Right atrium auricular region (tissue), 2 donors: ENCODE measurements at regions not wholly inside any gene's neighbourhood (a gene's known extent, or its start where the extent isn't known, plus 50 kb on each side); places are given as distances from the start of the nearest gene placed in this dataset.

ENCODE experiments used
- DNase-seq: peaks from one replicate; pipeline ENCODE4 v3.0.0-alpha.2; 2019; ENCODE audit warnings: low spot score
- H3K27ac ChIP-seq, 2 donors: fragments of 200-600 bp; sonication (generic); 1 replicate in 1 of 2; 2 replicates in 1 of 2; pipeline ENCODE4 v1.5.1; 2016 to 2019
- H3K27me3 ChIP-seq, 2 donors: fragments of 200-600 bp; sonication (generic); one replicate each; pipeline versions ENCODE4 v1.5.1 to v1.6.0; 2017 to 2019
- H3K36me3 ChIP-seq: fragments of 200-600 bp; sonication (generic); one replicate; pipeline ENCODE4 v1.5.1; 2016
- H3K4me1 ChIP-seq, 2 donors: fragments of 200-600 bp; sonication (generic); one replicate each; pipeline versions ENCODE4 v1.5.1 to v1.6.0; 2017 to 2019
- H3K4me3 ChIP-seq, 2 donors: fragments of 200-600 bp; sonication (generic); 1 replicate in 1 of 2; 2 replicates in 1 of 2; pipeline ENCODE4 v1.5.1; 2017 to 2019; ENCODE audit warnings: mild to moderate bottlenecking in 1 of 2, moderate library complexity in 1 of 2
- H3K9me3 ChIP-seq, 2 donors: fragments of 200-600 bp; sonication (generic); one replicate each; pipeline ENCODE4 v1.5.1; 2019
- TF ChIP-seq, protein P1 (sequence below), 2 donors: fragments of 200-600 bp; sonication (generic); IDR thresholded peaks; one replicate each; pipeline ENCODE4 v1.5.1; 2019; ENCODE audit warnings: antibody characterized with exemption in 2 of 2

DNA sequence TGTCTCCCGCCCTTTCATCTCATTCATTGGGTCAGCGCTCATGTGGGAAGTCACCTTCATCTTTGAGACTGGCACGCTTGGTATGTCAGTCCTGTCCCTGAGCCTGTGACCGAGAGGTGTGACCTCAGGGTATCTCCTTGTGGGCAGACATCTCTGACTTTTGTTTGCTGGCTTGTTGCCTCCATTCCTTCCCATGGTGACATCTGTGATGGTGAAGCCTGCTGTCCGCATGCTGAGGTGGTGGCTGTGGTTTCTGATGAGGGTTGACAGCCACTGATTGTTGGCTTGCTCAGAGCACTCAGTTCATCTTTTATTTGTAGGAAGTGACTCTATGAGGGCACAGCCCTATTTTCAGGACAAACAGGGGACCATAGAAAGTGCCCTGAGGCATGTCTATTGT, 139.2 kb downstream of the SLC4A3 start:
- Histone ChIP-seq H3K36me3 (no peaks in the 10 kb centered on the region), H3K27ac (peak overlapping the region; percentile 85 to 89), H3K9me3 (no peaks in the 10 kb centered on the region), H3K27me3 (no peaks in the 10 kb centered on the region), H3K4me1 (peaks cover 0 to 29% of the 10 kb centered on the region in 2 donors), H3K4me3 (no peak overlapping the region)
- TF ChIP-seq, protein P1, sequence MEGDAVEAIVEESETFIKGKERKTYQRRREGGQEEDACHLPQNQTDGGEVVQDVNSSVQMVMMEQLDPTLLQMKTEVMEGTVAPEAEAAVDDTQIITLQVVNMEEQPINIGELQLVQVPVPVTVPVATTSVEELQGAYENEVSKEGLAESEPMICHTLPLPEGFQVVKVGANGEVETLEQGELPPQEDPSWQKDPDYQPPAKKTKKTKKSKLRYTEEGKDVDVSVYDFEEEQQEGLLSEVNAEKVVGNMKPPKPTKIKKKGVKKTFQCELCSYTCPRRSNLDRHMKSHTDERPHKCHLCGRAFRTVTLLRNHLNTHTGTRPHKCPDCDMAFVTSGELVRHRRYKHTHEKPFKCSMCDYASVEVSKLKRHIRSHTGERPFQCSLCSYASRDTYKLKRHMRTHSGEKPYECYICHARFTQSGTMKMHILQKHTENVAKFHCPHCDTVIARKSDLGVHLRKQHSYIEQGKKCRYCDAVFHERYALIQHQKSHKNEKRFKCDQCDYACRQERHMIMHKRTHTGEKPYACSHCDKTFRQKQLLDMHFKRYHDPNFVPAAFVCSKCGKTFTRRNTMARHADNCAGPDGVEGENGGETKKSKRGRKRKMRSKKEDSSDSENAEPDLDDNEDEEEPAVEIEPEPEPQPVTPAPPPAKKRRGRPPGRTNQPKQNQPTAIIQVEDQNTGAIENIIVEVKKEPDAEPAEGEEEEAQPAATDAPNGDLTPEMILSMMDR (IDR thresholded peaks at IDR 0.05) = no peak
- DNase-seq = peak; percentile 64

DNA sequence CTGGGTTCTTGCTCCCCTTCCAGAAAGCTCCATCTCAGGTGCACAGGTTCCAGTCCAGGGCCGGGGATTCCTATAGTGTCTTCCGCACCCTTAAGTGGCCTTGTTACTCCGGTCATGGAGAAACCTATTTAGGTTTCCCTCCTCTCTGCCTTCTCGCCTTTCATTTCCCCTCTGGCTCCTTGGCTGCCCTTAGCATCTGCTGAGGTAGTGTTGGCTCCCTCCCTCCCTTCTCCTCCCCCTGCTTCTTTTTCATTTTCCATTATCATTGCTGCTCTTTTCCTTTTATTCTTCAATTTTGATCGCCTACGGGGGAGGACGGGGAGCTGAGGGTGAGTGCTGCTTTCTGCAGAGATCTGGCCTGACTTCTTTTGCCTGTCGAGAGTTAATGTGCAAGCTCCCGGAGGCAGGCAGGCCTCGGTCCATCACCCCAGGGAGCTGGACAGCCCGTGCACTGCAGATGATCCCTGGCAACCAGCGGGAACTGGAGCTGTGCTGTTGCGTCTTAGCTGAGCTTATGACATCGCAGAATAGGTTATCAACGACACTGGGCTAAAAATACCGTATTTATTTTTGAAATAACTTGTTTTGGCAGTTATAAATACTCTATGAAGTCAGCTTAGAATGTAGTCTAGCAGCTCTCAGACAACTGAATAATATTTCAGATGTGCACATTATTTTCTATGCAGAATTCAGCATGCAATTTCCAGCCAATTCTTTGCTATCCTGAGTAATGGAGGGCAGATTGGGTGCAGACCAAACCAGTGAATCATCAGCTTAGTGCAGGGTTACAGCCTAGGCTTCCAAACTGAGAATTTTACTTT, 141.9 kb downstream of the SLC4A3 start:
- no peaks in the 10 kb centered on the region for H3K9me3 ChIP-seq
- H3K27me3 ChIP-seq = no peaks in the 10 kb centered on the region
- DNase-seq = no peak
- H3K36me3 ChIP-seq = no peaks in the 10 kb centered on the region
- peaks cover 0 to 29% of the 10 kb centered on the region in 2 donors for H3K4me1 ChIP-seq
- TF ChIP-seq, protein P1 (IDR thresholded peaks at IDR 0.05) = no peak
- no peak overlapping the region for H3K4me3 ChIP-seq
- H3K27ac ChIP-seq = peak overlapping the region; percentile 85 to 89

DNA sequence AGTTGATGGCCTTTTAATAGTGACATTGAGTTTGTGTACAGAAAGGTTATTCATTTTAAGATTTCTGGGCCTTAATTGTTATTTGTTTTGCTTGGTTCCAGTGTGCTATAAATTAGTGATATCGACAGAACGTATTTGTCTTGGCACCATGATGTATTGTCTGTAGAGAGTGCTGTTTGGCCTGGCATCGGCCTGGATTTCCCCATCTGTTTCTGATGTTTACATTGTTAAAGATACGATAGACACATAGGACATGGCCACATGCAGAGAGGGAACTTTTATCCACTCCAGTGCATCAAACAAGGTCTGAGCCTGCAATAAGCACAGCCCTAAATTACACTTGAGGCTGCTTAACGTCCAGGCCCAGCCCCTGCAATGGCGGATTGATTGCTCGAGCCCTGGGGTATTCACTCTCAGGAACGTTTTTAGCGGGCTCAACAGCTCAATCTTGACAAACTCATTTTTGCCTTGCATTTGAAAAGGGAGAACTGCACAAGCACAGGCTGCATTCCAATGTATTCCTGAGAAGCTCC, 144.7 kb downstream of the SLC4A3 start:
- no peaks in the 10 kb centered on the region for H3K9me3 ChIP-seq
- H3K36me3 ChIP-seq = no peaks in the 10 kb centered on the region
- no peak for DNase-seq
- H3K27ac ChIP-seq = no peak overlapping the region
- TF ChIP-seq, protein P1 (IDR thresholded peaks at IDR 0.05) = no peak
- no peaks in the 10 kb centered on the region for H3K27me3 ChIP-seq
- H3K4me1 ChIP-seq = peaks cover 0 to 29% of the 10 kb centered on the region in 2 donors
- no peak overlapping the region for H3K4me3 ChIP-seq

DNA sequence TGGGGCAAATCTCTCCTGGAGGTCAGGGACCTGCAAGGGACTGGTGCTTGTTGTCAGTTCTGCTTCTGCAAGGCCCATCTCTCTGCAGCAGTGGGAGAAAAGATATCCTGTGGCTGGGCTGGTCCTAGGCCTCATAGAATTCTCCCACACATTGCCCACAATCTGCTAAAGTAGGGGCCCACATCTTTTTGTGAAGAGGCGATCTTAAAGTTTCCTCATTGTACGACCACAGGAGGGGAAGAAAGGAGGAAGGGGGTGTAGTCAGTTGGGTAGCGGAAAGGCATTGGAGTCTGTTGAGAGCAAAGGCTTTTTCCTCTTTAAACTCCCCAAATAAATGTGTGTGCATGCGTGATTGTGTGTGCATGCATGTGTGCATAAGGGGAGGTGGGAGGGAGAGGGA, 145.3 kb downstream of the SLC4A3 start:
- TF ChIP-seq, protein P1 (IDR thresholded peaks at IDR 0.05) = no peak

DNA sequence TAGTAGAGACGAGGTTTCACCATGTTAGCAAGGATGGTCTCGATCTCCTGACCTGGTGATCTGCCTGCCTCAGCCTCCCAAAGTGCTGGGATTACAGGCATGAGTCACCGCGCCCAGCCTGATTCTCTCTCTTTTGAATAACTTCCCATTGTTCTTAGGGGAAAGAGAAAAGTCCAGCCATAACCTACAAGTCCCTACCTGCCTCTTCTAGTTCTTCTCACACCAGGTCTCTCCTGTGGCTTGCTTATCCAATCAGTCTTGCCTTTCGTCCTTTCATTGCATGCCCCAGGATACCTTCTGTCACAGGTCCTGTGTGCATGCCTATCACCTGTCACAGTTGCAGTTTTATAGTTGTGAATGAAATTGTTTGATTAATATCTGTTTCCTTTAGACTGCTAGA, 148.1 kb downstream of the SLC4A3 start:
- H3K4me1 ChIP-seq = peaks cover 0 to 2% of the 10 kb centered on the region in 2 donors
- no peak overlapping the region for H3K27ac ChIP-seq
- no peak overlapping the region for H3K4me3 ChIP-seq
- no peak for DNase-seq
- TF ChIP-seq, protein P1 (IDR thresholded peaks at IDR 0.05) = no peak
- no peaks in the 10 kb centered on the region for H3K27me3 ChIP-seq
- no peaks in the 10 kb centered on the region for H3K36me3 ChIP-seq
- H3K9me3 ChIP-seq = no peaks in the 10 kb centered on the region

More for the DNA sequence above, 145.3 kb downstream of the SLC4A3 start:
- Histone ChIP-seq H3K4me3 (no peak overlapping the region), H3K27me3 (no peaks in the 10 kb centered on the region), H3K27ac (no peak overlapping the region), H3K9me3 (no peaks in the 10 kb centered on the region), H3K36me3 (no peaks in the 10 kb centered on the region), H3K4me1 (peaks cover 0 to 27% of the 10 kb centered on the region in 2 donors)
- DNase-seq = no peak
